HCT116 (cell line): ENCODE measurements at regions not wholly inside any gene's neighbourhood (a gene's known extent, or its start where the extent isn't known, plus 50 kb on each side); places are given as distances from the start of the nearest gene placed in this dataset.

Experiments
- ATAC-seq: fragments of 200-7000 bp; cut with Tn5 transposase; 2 replicates; pipeline ENCODE4 v1.9.1; 2020; ENCODE audit warnings: mild to moderate bottlenecking, moderate library complexity
- BruUV-seq: library from RNA; stranded (reverse); fragments of 400-500 nt; replicated peaks from 2 replicates; lab custom pipeline; 2021; lab: Mats Ljungman, UMichigan
- CTCF ChIA-PET: fragments of 300-600 bp; sonication (Branson Sonifier 250); formaldehyde crosslinking; loops from one replicate; lab custom pipeline; 2021; ENCODE audit warnings: antibody characterized with exemption; lab: Charles Lee
- POLR2A ChIA-PET: fragments of 300-600, 350-600 bp; sonication (Branson Sonifier 250); formaldehyde crosslinking; loops from one replicate; lab custom pipeline; 2021; ENCODE audit warnings: antibody characterized with exemption; lab: Charles Lee
- RAD21 ChIA-PET, 2 experiments: fragments of 300-600 bp; sonication (Branson Sonifier 250); formaldehyde crosslinking; loops; one replicate each; lab custom pipeline; 2023; ENCODE audit warnings: low total read pairs in 2 of 2; ENCODE audit not compliant: uncharacterized antibody in 2 of 2, unreplicated experiment in 2 of 2, low non-redundant PET in 1 of 2; lab: Charles Lee
- DNase-seq: peaks from one replicate; pipeline ENCODE4 v3.0.0-alpha.2; 2010; ENCODE audit warnings: low read depth, low spot score
- H2AFZ ChIP-seq: fragments of 200-600 bp; shearing (Covaris generic), sonication (generic); 2 replicates; pipeline ENCODE4 v1.6.1; 2017; ENCODE audit warnings: low read depth, mixed run types, mixed read lengths, antibody characterized with exemption, low read length; ENCODE audit not compliant: poor library complexity, severe bottlenecking
- H3K27ac ChIP-seq: 2 replicates; pipeline ENCODE4 v1.5.1; 2012; ENCODE audit warnings: low read depth, low read length
- H3K27me3 ChIP-seq: fragments of 200-600 bp; sonication (generic); 2 replicates; pipeline ENCODE4 v1.6.1; 2016; ENCODE audit warnings: mixed run types, low read length, mixed read lengths; ENCODE audit not compliant: insufficient read depth
- H3K36me3 ChIP-seq, 2 experiments: fragments of 200-500 bp in 1 of 2; fragments of 200-600 bp in 1 of 2; sonication (Bioruptor generic) in 1 of 2; sonication (generic) in 1 of 2; 2 replicates each; pipeline versions ENCODE4 v1.5.1 to v1.6.1; 2014 to 2016; ENCODE audit warnings: low read length in 2 of 2, inconsistent platforms in 1 of 2, mixed read lengths in 1 of 2, mixed run types in 1 of 2; ENCODE audit not compliant: insufficient read depth in 2 of 2, control insufficient read depth in 1 of 2
- H3K4me1 ChIP-seq, 2 experiments: fragments of 200-600 bp in 1 of 2; sonication (generic) in 1 of 2; 2 replicates each; pipeline versions ENCODE4 v1.5.1 to v1.6.1; 2012 to 2017; ENCODE audit warnings: low read length in 2 of 2, inconsistent platforms in 1 of 2, mild to moderate bottlenecking in 1 of 2, mixed read lengths in 1 of 2, mixed run types in 1 of 2, moderate library complexity in 1 of 2; ENCODE audit not compliant: insufficient read depth in 2 of 2, control insufficient read depth in 1 of 2
- H3K4me2 ChIP-seq: fragments of 200-600 bp; sonication (generic); 2 replicates; pipeline ENCODE4 v1.6.1; 2017; ENCODE audit warnings: mixed run types, low read length, mixed read lengths
- H3K4me3 ChIP-seq, 2 experiments: fragments of 200-600 bp in 1 of 2; sonication (generic) in 1 of 2; replicated peaks in 1 of 2; 2 replicates each; pipeline ENCODE4 v1.5.1; 2011 to 2016; ENCODE audit warnings: low read length in 2 of 2, control low read depth in 1 of 2, low read depth in 1 of 2, mild to moderate bottlenecking in 1 of 2, mixed read lengths in 1 of 2, mixed run types in 1 of 2
- H3K79me2 ChIP-seq: fragments of 200-600 bp; sonication (generic); 2 replicates; pipeline ENCODE4 v1.6.1; 2017; ENCODE audit warnings: mild to moderate bottlenecking, mixed run types, low read length, moderate library complexity, mixed read lengths; ENCODE audit not compliant: insufficient read depth
- H3K9ac ChIP-seq: fragments of 200-600 bp; sonication (generic); 2 replicates; pipeline ENCODE4 v1.6.1; 2016; ENCODE audit warnings: low read length, mixed read lengths
- H3K9me2 ChIP-seq: fragments of 200-600 bp; sonication (generic), shearing (Covaris generic); 2 replicates; pipeline ENCODE4 v1.6.1; 2017; ENCODE audit warnings: mixed run types, mild to moderate bottlenecking, moderate library complexity; ENCODE audit not compliant: insufficient read depth
- H3K9me3 ChIP-seq, 2 experiments: fragments of 200-500 bp in 1 of 2; fragments of 200-600 bp in 1 of 2; sonication (Bioruptor generic) in 1 of 2; sonication (generic) in 1 of 2; 2 replicates each; pipeline ENCODE4 v1.6.1; 2014 to 2017; ENCODE audit warnings: low read length in 2 of 2, mixed read lengths in 2 of 2, inconsistent platforms in 1 of 2, low read depth in 1 of 2, mild to moderate bottlenecking in 1 of 2, mixed run types in 1 of 2, moderate library complexity in 1 of 2; ENCODE audit not compliant: control insufficient read depth in 1 of 2, insufficient read depth in 1 of 2
- H4K20me1 ChIP-seq: fragments of 200-600 bp; sonication (generic), shearing (Covaris generic); 2 replicates; pipeline ENCODE4 v1.6.1; 2017; ENCODE audit warnings: mixed run types, mild to moderate bottlenecking, moderate library complexity; ENCODE audit not compliant: insufficient read depth
- CBX3 ChIP-seq: IDR thresholded peaks from 2 replicates; pipeline ENCODE4 v1.6.1; 2012; ENCODE audit warnings: low read depth
- CEBPB ChIP-seq: IDR thresholded peaks from 2 replicates; pipeline ENCODE4 v1.6.1; 2012; ENCODE audit warnings: low read depth
- ELF1 ChIP-seq: IDR thresholded peaks from 2 replicates; pipeline ENCODE4 v1.6.1; 2012; ENCODE audit warnings: low read depth, borderline replicate concordance
- EZH2 ChIP-seq: fragments of 200-600 bp; sonication (generic); IDR thresholded peaks from 2 replicates; pipeline ENCODE4 v1.6.1; 2017; ENCODE audit warnings: antibody characterized with exemption, mixed run types
- FOSL1 ChIP-seq: IDR thresholded peaks from 2 replicates; pipeline ENCODE4 v1.6.1; 2012; ENCODE audit warnings: low read depth
- JUND ChIP-seq: IDR thresholded peaks from 2 replicates; pipeline ENCODE4 v1.6.1; 2012
- POLR2A ChIP-seq: IDR thresholded peaks from 2 replicates; pipeline ENCODE4 v1.7.0; 2011; ENCODE audit warnings: borderline replicate concordance; ENCODE audit not compliant: insufficient read depth, insufficient read length; ENCODE audit errors: extremely low read depth
- RAD21 ChIP-seq: IDR thresholded peaks from 2 replicates; pipeline ENCODE4 v1.6.1; 2012; ENCODE audit warnings: low read depth, mild to moderate bottlenecking
- SIN3A ChIP-seq: IDR thresholded peaks from 2 replicates; pipeline ENCODE4 v1.6.1; 2012; ENCODE audit warnings: low read depth
- SRF ChIP-seq: IDR thresholded peaks from 2 replicates; pipeline ENCODE4 v1.6.1; 2012; ENCODE audit warnings: low read depth
- TCF7L2 ChIP-seq: IDR thresholded peaks from 2 replicates; pipeline ENCODE4 v1.7.0; 2011; ENCODE audit warnings: borderline replicate concordance, inconsistent platforms; ENCODE audit not compliant: insufficient read depth, insufficient read length; ENCODE audit errors: extremely low read depth
- YY1 ChIP-seq: IDR thresholded peaks from 2 replicates; pipeline ENCODE4 v1.6.1; 2011; ENCODE audit warnings: low read length, low read depth, moderate library complexity, mild to moderate bottlenecking; ENCODE audit not compliant: insufficient replicate concordance; ENCODE audit errors: extremely low read depth
- ZFX ChIP-seq: fragments of 450-650 bp; IDR thresholded peaks from 2 replicates; pipeline ENCODE4 v1.6.1; 2017
- ZNF274 ChIP-seq: fragments of 200-500 bp; sonication (Bioruptor generic); IDR thresholded peaks from 2 replicates; pipeline ENCODE4 v1.6.1; 2014; ENCODE audit warnings: mild to moderate bottlenecking, low read depth, low read length, inconsistent platforms
- intact Hi-C: fragments of 100-400 bp; cut with micrococcal nuclease; formaldehyde crosslinking; loops from 2 replicates; pipeline ENCODE4 v1.10.0; 2022
- TF ChIP-seq, protein P1 (sequence below), 3 experiments: fragments of 200-600 bp in 1 of 3; sonication (generic) in 1 of 3; IDR thresholded peaks in 2 of 3; conservative IDR thresholded peaks in 1 of 3; 2 replicates each; pipeline ENCODE4 v1.5.1; 2012 to 2017; ENCODE audit warnings: low read depth in 2 of 3, low read length in 2 of 3, antibody characterized with exemption in 1 of 3, borderline replicate concordance in 1 of 3, control low read depth in 1 of 3, mild to moderate bottlenecking in 1 of 3, mixed read lengths in 1 of 3, mixed run types in 1 of 3, moderate library complexity in 1 of 3; ENCODE audit not compliant: insufficient read depth in 1 of 3
- TF ChIP-seq, protein P2 (sequence below): IDR thresholded peaks from 2 replicates; pipeline ENCODE4 v1.6.1; 2012; ENCODE audit warnings: low read depth
- TF ChIP-seq, protein P3 (sequence below): IDR thresholded peaks from 2 replicates; pipeline ENCODE4 v1.6.1; 2012
- TF ChIP-seq, protein P4 (sequence below): IDR thresholded peaks from 2 replicates; pipeline ENCODE4 v1.6.1; 2012
- TF ChIP-seq, protein P5 (sequence below): IDR thresholded peaks from 2 replicates; pipeline ENCODE4 v1.6.1; 2011; ENCODE audit warnings: mild to moderate bottlenecking, low read length, moderate library complexity; ENCODE audit not compliant: insufficient replicate concordance; ENCODE audit errors: extremely low read depth

DNA sequence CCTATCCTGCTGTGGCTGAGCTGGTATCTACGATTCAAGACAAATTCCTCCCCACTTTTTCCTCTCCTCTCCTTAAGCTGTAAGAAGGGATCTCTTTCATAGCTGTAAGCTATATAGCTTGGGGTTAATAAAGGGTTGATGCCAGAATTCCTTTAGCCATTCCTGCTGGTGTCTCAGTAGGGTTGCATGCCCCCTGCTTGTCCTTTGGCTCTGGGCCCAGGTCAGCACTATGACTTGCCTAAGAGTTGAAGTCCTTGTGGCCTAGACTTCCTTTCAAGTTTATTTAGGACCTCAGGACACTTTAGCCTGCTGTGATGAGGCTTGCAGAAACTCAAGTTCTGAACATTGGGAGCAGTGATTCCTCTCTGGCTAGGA lies 270.0 kb downstream of the AMY1C start:
- no peaks in the 10 kb centered on the region for H3K9me2 ChIP-seq
- no peaks in the 10 kb centered on the region for H3K27me3 ChIP-seq
- no peaks in the 10 kb centered on the region for H3K36me3 ChIP-seq
- POLR2A ChIA-PET: no interaction called here
- H3K9me3 ChIP-seq: peaks cover 11 to 26% of the 10 kb centered on the region in 2 experiments; a peak in 2 of 4 replicates
- RAD21 ChIA-PET: no interaction called here
- DNase-seq: no peak
- no TSS peak for BruUV-seq
- no peaks in the 10 kb centered on the region for H3K79me2 ChIP-seq
- H3K9ac ChIP-seq: no peak overlapping the region
- no peaks in the 10 kb centered on the region for H4K20me1 ChIP-seq
- H3K4me2 ChIP-seq: no peak overlapping the region
- H3K27ac ChIP-seq: no peak overlapping the region
- intact Hi-C loops: no loop called here
- H2AFZ ChIP-seq: no peak overlapping the region
- H3K4me1 ChIP-seq: no peaks in the 10 kb centered on the region
- TF ChIP-seq SRF (no peak), SIN3A (no peak), CEBPB (no peak), POLR2A (no peak), EZH2 (no peak), ZNF274 (no peak), ELF1 (no peak), ZFX (no peak), RAD21 (no peak), FOSL1 (no peak), TCF7L2 (no peak), CBX3 (no peak), YY1 (no peak), JUND (no peak)
- TF ChIP-seq, protein P1, sequence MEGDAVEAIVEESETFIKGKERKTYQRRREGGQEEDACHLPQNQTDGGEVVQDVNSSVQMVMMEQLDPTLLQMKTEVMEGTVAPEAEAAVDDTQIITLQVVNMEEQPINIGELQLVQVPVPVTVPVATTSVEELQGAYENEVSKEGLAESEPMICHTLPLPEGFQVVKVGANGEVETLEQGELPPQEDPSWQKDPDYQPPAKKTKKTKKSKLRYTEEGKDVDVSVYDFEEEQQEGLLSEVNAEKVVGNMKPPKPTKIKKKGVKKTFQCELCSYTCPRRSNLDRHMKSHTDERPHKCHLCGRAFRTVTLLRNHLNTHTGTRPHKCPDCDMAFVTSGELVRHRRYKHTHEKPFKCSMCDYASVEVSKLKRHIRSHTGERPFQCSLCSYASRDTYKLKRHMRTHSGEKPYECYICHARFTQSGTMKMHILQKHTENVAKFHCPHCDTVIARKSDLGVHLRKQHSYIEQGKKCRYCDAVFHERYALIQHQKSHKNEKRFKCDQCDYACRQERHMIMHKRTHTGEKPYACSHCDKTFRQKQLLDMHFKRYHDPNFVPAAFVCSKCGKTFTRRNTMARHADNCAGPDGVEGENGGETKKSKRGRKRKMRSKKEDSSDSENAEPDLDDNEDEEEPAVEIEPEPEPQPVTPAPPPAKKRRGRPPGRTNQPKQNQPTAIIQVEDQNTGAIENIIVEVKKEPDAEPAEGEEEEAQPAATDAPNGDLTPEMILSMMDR (IDR thresholded peaks at IDR 0.05 in 2 of 3, conservative IDR thresholded peaks at IDR 0.05 in 1 of 3; ENCODE audit: borderline replicate concordance in 1 of 3, insufficient read depth in 1 of 3, low read depth in 2 of 3, low read length in 2 of 3): no peak
- TF ChIP-seq, protein P2, sequence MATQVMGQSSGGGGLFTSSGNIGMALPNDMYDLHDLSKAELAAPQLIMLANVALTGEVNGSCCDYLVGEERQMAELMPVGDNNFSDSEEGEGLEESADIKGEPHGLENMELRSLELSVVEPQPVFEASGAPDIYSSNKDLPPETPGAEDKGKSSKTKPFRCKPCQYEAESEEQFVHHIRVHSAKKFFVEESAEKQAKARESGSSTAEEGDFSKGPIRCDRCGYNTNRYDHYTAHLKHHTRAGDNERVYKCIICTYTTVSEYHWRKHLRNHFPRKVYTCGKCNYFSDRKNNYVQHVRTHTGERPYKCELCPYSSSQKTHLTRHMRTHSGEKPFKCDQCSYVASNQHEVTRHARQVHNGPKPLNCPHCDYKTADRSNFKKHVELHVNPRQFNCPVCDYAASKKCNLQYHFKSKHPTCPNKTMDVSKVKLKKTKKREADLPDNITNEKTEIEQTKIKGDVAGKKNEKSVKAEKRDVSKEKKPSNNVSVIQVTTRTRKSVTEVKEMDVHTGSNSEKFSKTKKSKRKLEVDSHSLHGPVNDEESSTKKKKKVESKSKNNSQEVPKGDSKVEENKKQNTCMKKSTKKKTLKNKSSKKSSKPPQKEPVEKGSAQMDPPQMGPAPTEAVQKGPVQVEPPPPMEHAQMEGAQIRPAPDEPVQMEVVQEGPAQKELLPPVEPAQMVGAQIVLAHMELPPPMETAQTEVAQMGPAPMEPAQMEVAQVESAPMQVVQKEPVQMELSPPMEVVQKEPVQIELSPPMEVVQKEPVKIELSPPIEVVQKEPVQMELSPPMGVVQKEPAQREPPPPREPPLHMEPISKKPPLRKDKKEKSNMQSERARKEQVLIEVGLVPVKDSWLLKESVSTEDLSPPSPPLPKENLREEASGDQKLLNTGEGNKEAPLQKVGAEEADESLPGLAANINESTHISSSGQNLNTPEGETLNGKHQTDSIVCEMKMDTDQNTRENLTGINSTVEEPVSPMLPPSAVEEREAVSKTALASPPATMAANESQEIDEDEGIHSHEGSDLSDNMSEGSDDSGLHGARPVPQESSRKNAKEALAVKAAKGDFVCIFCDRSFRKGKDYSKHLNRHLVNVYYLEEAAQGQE: no peak
- TF ChIP-seq, protein P3, sequence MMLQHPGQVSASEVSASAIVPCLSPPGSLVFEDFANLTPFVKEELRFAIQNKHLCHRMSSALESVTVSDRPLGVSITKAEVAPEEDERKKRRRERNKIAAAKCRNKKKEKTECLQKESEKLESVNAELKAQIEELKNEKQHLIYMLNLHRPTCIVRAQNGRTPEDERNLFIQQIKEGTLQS: no peak
- TF ChIP-seq, protein P4, sequence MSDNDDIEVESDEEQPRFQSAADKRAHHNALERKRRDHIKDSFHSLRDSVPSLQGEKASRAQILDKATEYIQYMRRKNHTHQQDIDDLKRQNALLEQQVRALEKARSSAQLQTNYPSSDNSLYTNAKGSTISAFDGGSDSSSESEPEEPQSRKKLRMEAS: no peak
- TF ChIP-seq, protein P5, sequence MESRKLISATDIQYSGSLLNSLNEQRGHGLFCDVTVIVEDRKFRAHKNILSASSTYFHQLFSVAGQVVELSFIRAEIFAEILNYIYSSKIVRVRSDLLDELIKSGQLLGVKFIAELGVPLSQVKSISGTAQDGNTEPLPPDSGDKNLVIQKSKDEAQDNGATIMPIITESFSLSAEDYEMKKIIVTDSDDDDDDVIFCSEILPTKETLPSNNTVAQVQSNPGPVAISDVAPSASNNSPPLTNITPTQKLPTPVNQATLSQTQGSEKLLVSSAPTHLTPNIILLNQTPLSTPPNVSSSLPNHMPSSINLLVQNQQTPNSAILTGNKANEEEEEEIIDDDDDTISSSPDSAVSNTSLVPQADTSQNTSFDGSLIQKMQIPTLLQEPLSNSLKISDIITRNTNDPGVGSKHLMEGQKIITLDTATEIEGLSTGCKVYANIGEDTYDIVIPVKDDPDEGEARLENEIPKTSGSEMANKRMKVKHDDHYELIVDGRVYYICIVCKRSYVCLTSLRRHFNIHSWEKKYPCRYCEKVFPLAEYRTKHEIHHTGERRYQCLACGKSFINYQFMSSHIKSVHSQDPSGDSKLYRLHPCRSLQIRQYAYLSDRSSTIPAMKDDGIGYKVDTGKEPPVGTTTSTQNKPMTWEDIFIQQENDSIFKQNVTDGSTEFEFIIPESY: no peak
- ATAC-seq: no peak
- CTCF ChIA-PET: no interaction called here
- H3K4me3 ChIP-seq: no peak overlapping the region
